Bronchial epithelial cell (primary cell): ENCODE measurements at regions not wholly inside any gene's neighbourhood (a gene's known extent, or its start where the extent isn't known, plus 50 kb on each side); places are given as distances from the start of the nearest gene placed in this dataset.
"Not testable (repeated sequence)": the region's sequence is repeated elsewhere in the genome, so short reads cannot be mapped to it uniquely, and the experiment has no call there.

Source experiments
- DNase-seq: peaks from one replicate; pipeline ENCODE4 v3.0.0-alpha.2; 2010; ENCODE audit warnings: low read depth
- FAIRE-seq: peaks from 2 replicates; lab custom pipeline; 2011; peaks lifted over from hg19 to GRCh38; lab: Jason Lieb, UNC
- H3K27me3 ChIP-seq: 2 replicates; pipeline ENCODE4 v1.5.1; 2011; ENCODE audit warnings: low read length; ENCODE audit not compliant: control insufficient read depth, insufficient read depth
- H3K36me3 ChIP-seq: 2 replicates; pipeline ENCODE4 v1.5.1; 2011; ENCODE audit warnings: low read length; ENCODE audit not compliant: control insufficient read depth, insufficient read depth
- H3K4me3 ChIP-seq: 2 replicates; pipeline ENCODE4 v1.5.1; 2011; ENCODE audit warnings: mild to moderate bottlenecking, low read depth, low read length, control low read depth
- CTCF ChIP-seq: IDR thresholded peaks from 2 replicates; pipeline ENCODE4 v1.5.1; 2011; ENCODE audit warnings: mild to moderate bottlenecking, moderate library complexity, low read length, control low read depth, inconsistent platforms; ENCODE audit not compliant: insufficient read depth, severe bottlenecking

- FAIRE-seq: no peak
- no peaks in the 10 kb centered on the region for H3K27me3 ChIP-seq
- H3K36me3 ChIP-seq: no peaks in the 10 kb centered on the region
- DNase-seq: no peak
- no peak for TF ChIP-seq CTCF
- H3K4me3 ChIP-seq: peak overlapping the region; percentile 30
These were observed 76.4 kb upstream of the UXS1 start for GRCh38 chr2:106270471-106270891.

DNA sequence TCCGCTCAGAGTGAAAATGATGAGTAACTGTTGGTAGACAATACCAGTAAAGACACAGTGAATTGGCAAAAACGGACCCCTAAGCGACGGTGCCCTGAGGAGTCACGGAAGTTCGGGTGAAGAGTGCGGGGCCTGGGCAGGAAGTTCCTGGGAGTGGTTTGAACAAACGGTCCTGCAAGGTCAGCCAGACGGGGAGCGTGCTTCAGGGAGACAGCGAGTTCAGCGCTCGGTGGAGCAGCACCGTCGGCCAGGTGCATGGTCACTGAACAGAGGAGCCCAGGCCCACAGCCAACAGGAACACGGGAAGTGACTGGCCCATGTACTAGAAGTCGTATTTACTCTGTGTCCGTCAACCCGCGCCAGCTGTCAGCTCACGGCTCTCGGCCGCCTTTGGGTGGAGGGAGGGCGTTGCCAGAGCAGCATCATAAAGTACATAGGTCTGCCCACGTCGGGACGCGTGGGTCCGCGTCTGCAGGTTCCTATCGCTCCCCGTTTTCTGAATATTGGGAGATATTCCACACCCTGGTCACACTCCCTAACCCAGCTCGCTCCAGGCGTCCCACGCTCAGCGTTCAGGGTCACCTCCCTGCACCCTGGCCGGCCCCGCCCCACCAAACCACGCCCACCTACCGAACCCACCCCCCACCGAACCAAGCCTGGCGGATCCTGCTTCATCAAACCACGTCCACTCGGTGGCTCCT lies 75.6 kb upstream of the UXS1 start:
- DNase-seq (peak; percentile 65), FAIRE-seq (no peak)
- peak overlapping the region; percentile 30 for H3K4me3 ChIP-seq
- H3K36me3 ChIP-seq: no peaks in the 10 kb centered on the region
- TF ChIP-seq CTCF: peak; percentile 12
- no peaks in the 10 kb centered on the region for H3K27me3 ChIP-seq

GRCh38 chr2:106267997-106268396 lies 73.9 kb upstream of the UXS1 start:
- H3K27me3 ChIP-seq: no peaks in the 10 kb centered on the region
- H3K36me3 ChIP-seq: no peaks in the 10 kb centered on the region
- no peak overlapping the region for H3K4me3 ChIP-seq
- DNase-seq (no peak), FAIRE-seq (no peak)
- no peak for TF ChIP-seq CTCF

GRCh38 chr2:106261871-106262321 lies 67.8 kb upstream of the UXS1 start:
- FAIRE-seq (no peak), DNase-seq (peak; percentile 69)
- Histone ChIP-seq H3K4me3 (no peak overlapping the region), H3K27me3 (no peaks in the 10 kb centered on the region), H3K36me3 (no peaks in the 10 kb centered on the region)
- no peak for TF ChIP-seq CTCF

GRCh38 chr2:106258859-106259258 lies 64.8 kb upstream of the UXS1 start:
- not testable (repeated sequence) for DNase-seq, H3K36me3 ChIP-seq, H3K27me3 ChIP-seq, H3K4me3 ChIP-seq, FAIRE-seq

DNA sequence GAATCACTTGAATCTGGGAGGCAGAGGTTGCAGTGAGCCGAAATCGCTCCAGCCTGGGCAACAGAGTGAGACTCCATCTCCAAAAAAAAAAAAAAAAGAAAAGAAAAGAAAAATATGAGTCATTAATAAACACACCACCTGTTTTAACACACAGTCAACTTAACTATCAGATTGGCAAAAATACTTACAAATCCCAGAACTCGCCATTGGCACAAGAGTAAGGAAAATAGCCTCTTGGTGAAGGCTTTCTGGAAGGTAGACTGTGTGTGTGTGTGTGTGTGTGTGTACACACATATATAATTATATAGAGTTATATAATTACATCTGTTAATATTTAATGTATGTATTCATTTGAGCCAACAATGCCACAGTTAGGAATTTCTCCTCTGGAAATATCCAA lies 63.7 kb upstream of the UXS1 start:
- no peak for TF ChIP-seq CTCF
- H3K36me3 ChIP-seq: no peaks in the 10 kb centered on the region
- H3K4me3 ChIP-seq: no peak overlapping the region
- DNase-seq (no peak), FAIRE-seq (no peak)
- no peaks in the 10 kb centered on the region for H3K27me3 ChIP-seq
